Bronchial epithelial cell (primary cell): ENCODE measurements at regions not wholly inside any gene's neighbourhood (a gene's known extent, or its start where the extent isn't known, plus 50 kb on each side); places are given as distances from the start of the nearest gene placed in this dataset.

Experiments used
- DNase-seq: peaks from one replicate; pipeline ENCODE4 v3.0.0-alpha.2; 2010; ENCODE audit warnings: low read depth
- FAIRE-seq: peaks from 2 replicates; lab custom pipeline; 2011; peaks lifted over from hg19 to GRCh38; lab: Jason Lieb, UNC
- H3K27me3 ChIP-seq: 2 replicates; pipeline ENCODE4 v1.5.1; 2011; ENCODE audit warnings: low read length; ENCODE audit not compliant: control insufficient read depth, insufficient read depth
- H3K36me3 ChIP-seq: 2 replicates; pipeline ENCODE4 v1.5.1; 2011; ENCODE audit warnings: low read length; ENCODE audit not compliant: control insufficient read depth, insufficient read depth
- H3K4me3 ChIP-seq: 2 replicates; pipeline ENCODE4 v1.5.1; 2011; ENCODE audit warnings: mild to moderate bottlenecking, low read depth, low read length, control low read depth
- TF ChIP-seq, protein P1 (sequence below): IDR thresholded peaks from 2 replicates; pipeline ENCODE4 v1.5.1; 2011; ENCODE audit warnings: mild to moderate bottlenecking, moderate library complexity, low read length, control low read depth, inconsistent platforms; ENCODE audit not compliant: insufficient read depth, severe bottlenecking

DNA sequence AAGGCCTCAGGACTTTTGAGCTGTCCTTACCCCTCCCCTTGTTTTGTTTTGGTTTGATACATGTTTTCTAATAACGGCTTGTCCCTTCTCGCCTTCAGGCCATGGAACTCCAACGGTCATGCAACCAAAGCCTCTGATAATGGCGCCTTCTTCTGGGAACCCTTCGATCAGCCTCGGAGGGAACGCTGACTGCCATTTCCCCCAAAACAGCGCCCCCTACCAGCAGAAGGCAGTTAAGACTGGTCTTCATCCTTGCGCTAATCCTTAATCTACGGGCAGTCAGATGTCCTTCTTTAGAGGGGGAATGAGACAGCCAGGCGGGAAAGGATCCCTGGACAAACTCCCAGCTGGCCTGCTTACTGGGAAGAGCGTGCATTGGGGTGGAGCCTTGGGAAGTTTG is 276.6 kb downstream of the ICE1 start:
- FAIRE-seq, result no peak
- no peak overlapping the region for H3K4me3 ChIP-seq
- TF ChIP-seq, protein P1, sequence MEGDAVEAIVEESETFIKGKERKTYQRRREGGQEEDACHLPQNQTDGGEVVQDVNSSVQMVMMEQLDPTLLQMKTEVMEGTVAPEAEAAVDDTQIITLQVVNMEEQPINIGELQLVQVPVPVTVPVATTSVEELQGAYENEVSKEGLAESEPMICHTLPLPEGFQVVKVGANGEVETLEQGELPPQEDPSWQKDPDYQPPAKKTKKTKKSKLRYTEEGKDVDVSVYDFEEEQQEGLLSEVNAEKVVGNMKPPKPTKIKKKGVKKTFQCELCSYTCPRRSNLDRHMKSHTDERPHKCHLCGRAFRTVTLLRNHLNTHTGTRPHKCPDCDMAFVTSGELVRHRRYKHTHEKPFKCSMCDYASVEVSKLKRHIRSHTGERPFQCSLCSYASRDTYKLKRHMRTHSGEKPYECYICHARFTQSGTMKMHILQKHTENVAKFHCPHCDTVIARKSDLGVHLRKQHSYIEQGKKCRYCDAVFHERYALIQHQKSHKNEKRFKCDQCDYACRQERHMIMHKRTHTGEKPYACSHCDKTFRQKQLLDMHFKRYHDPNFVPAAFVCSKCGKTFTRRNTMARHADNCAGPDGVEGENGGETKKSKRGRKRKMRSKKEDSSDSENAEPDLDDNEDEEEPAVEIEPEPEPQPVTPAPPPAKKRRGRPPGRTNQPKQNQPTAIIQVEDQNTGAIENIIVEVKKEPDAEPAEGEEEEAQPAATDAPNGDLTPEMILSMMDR, result no peak

DNA sequence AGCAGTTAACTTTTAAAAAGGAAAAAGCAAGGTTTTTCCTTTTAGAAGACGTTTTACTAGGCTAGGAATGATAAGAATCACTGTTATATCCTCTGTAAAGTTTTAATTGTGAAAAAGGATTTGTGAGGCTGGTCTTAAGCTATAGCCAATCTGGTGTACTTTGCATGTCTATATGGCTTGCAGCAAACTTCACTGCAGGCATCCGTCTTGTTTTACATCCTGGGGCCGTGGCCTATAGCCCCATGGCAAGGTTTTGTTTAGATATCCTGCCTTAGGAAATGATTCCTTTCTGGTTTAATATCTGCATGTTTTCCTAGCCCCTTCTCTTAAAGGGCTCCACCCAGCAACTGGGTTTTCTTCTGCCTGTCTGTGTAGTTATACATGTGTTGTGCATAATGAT is 272.8 kb downstream of the ICE1 start:
- TF ChIP-seq, protein P1, result no peak
- no peak for FAIRE-seq
- no peak overlapping the region for H3K4me3 ChIP-seq
- DNase-seq, result no peak
- H3K27me3 ChIP-seq, result no peaks in the 10 kb centered on the region
- H3K36me3 ChIP-seq, result no peaks in the 10 kb centered on the region

More for the DNA sequence above, 276.6 kb downstream of the ICE1 start:
- Histone ChIP-seq H3K36me3 (no peaks in the 10 kb centered on the region), H3K27me3 (no peaks in the 10 kb centered on the region)
- no peak for DNase-seq

DNA sequence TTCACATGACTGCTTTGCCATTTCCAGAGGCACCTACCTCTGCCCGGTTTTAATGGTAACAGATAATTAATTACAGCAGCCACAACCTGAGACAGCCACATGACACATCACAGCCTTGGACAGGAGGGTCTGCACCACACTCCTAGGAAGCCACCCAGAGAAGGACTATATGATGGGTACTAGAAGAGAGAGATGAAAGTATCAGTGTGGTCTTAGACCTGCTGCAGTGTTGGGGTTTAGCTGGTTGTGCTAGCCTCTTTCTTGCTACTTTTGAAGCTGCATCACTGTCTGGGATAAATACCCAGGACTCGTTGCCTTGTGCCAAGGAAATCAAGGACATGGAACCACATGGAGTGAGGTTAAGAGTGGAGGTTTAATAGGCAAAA is 266.4 kb downstream of the ICE1 start:
- TF ChIP-seq, protein P1, result no peak
- DNase-seq (no peak), FAIRE-seq (no peak)
- Histone ChIP-seq H3K4me3 (no peak overlapping the region), H3K36me3 (no peaks in the 10 kb centered on the region), H3K27me3 (no peaks in the 10 kb centered on the region)

DNA sequence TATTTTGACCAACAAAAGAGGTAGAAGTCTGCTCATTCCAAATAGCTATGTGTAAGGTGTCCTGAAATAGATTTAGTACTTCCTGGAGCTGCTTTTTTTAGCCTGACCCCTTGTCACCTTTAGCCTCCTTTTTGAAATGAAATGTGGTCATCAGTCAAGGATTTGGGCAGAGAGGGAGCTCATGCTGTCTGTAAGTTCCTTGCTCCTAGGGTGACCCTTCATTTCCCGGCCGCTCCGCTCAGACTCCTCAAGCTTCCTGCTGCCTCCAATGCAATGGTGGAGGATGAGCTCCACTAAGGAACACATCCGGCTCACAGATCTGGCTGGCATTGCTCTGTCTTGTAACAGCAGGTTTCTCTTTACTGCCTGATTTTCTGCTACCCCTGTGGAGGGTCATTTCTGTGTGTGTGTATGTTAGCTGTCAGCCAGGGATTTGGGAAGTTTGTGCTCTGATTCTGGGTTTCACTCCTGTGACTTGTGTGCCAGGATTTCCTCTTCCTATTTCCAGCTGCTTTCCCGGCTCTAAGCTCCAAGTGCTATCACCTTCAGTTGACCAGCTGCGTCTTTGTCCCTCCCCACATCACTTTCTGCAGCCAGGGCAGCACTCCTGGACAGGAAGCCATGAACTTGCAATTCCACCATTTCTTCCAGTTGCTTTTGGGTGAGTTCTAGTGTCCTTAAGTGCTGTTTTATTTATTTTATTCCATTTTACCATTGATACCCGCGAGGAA is 265.9 kb downstream of the ICE1 start:
- DNase-seq (no peak), FAIRE-seq (no peak)
- Histone ChIP-seq H3K27me3 (no peaks in the 10 kb centered on the region), H3K4me3 (no peak overlapping the region), H3K36me3 (no peaks in the 10 kb centered on the region)
- TF ChIP-seq, protein P1, result no peak

DNA sequence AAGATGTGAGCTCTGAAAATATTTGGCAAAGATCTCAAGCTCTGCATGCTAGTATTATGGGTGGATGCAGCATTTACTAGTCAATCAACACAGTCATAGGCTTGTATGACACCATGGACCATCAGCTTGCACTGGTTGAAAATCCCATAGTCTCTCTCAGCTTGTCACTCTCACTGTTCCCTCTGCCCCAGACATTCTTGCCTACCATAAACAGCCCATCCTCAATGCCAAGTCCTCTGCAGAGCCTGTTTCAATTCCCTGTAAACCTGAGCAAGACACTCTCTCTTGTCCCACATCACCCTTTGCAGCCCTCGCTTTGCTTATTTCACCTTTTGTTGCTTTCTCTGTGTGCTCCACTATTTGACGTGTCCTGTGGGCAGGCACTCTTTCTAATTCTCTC is 264.6 kb downstream of the ICE1 start:
- no peaks in the 10 kb centered on the region for H3K36me3 ChIP-seq
- no peak overlapping the region for H3K4me3 ChIP-seq
- no peaks in the 10 kb centered on the region for H3K27me3 ChIP-seq
- no peak for DNase-seq
- TF ChIP-seq, protein P1, result no peak
- FAIRE-seq, result no peak

DNA sequence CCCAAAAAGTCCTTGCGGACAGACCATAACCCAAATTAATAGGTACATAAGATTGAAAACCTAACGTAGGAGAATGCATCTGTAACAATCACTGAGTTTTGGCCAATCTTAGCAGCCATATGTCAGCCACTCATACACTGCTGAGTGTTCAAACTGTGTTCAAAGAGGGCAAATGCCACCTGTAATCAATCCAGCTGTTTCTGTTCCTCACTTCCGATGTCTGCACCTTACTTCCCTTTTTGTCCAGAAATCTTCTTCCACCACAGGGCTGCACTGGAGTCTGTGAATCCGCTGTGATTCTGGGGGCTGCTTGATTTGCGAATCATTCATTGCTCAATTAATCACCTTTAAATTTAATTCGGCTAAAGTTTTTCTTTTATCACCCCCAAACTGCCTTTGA is 263.9 kb downstream of the ICE1 start:
- DNase-seq (no peak), FAIRE-seq (no peak)
- H3K36me3 ChIP-seq, result no peaks in the 10 kb centered on the region
- TF ChIP-seq, protein P1, result no peak
- no peak overlapping the region for H3K4me3 ChIP-seq
- H3K27me3 ChIP-seq, result no peaks in the 10 kb centered on the region
